ENCODE measurements at regions not wholly inside any gene's neighbourhood (a gene's known extent, or its start where the extent isn't known, plus 50 kb on each side); places are given as distances from the start of the nearest gene placed in this dataset.
"Not testable (repeated sequence)": the region's sequence is repeated elsewhere in the genome, so short reads cannot be mapped to it uniquely, and the experiment has no call there.

DNA sequence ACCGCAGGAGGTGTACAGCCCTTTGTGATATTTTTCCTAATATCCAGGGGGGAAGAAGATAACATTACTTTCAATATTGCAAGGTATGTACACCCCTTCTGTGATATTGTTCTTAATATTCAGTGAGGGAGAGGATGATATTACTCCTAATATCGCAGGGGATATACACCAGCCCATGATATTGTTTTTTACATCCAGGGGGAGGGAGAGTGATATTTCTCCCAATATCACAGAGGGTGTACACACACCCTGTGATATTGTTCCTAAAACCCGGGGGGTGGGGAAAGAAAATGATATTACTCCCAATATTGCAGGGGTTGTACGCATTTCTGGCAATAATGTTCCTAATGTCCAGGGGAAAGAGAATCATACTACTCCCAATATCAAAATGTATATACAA, 58.0 kb upstream of the SLC25A48 start:
- no peak for DNase-seq

DNA sequence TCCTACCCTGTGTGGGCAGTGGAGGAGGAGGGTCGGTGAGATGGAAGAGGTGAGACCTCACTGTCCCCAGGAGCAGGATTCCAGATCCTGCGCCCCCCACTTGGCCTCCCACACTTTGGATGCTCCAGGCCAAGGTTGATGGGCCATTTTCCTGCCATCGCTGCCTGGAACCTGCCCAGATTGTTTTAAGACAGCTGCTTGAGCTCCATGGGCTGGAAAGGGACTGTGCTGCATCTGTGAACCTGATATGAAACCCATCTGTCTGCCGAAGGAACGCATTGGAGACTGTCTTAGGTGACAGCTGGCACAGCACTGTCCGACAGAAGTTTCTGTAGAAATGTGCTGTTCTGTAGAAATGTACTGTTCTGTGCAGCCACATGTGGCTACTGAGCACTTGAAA, 72.7 kb upstream of the SLC25A48 start:
- DNase-seq, result no peak

DNA sequence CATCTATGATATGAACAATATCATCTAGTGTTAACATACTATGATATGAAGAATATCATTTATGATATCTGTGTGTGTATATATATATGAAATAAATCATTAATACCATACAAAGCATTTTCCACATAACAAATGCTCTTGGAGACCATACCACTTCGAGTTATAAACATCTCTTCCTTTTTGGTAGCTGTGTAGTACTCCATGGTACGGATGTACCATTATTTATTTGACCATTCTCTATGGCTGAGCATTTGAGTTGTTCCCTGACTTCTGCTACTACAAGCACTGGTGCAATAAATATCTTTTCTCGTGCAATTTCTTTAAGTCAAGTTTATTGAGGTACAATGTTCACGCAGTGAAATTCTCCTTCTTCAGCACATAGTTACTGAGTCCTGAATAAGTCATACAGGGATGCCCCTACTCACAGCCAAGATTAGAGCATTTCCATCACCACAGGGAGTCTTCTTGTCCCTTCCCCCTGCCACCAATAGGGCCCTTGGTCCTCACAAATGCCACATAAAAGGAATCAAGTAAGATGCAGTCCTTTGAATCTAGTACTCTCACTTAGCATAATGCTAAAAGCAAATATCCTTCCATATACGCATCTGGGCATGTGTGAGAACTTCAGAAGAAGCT, 75.2 kb upstream of the SLC25A48 start:
- no peak for DNase-seq

DNA sequence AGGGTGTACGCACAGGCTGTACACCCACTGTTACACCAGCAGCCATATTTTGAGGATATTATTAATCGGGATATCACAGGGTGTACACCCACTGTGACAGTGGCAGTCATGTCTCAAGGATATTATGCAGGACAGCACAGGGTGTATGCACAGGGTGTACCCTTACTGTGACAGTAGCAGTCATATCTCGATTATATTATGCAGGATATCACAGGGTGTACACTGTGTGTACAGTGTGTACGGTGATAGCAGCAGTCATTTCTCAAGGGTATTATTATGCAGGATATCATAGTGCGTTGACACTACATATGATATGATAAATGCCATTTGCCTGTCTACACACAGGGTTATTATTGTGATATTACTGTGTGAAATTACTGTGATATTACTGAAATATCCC, 80.5 kb upstream of the SLC25A48 start:
- no peak for DNase-seq

DNA sequence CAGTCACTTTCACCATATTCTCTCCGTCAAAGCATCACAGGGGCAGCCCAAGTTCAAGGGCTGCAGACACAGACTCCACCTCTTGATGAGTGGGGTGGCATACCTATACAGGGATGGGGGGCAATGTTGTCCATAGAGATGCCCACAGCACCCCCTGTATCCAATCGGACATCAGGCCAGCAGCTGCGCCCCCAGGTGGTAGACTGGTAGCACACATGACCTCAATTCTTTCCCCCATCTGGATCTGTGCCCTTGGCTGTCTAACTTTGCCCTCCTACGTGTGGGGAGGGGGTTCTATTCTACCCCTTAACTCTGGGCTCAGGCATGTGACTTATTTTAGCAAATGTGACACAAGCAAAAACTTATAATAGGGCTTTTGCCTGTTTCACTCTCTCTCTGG, 84.0 kb upstream of the SLC25A48 start:
- peak; percentile 12 for DNase-seq

DNA sequence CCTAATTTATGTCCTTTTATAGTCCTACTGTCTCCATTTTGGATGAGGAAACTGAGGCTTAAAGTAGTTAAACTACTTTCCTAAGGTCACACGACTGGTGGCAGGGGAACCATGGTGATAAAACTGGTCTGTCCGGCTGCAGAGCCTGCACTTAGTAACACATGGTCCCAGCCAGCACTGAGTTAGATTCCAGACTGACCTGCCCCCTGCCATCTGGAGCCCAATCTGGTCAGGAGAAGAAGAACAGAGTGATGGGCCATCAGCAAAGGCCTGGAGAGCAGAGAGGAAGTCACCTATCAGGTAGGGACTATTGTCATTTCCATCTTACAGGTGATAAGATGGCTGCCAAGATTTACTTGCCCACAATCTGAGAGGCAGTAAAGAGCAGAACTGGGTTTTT, 86.6 kb upstream of the SLC25A48 start:
- DNase-seq, result no peak

DNA sequence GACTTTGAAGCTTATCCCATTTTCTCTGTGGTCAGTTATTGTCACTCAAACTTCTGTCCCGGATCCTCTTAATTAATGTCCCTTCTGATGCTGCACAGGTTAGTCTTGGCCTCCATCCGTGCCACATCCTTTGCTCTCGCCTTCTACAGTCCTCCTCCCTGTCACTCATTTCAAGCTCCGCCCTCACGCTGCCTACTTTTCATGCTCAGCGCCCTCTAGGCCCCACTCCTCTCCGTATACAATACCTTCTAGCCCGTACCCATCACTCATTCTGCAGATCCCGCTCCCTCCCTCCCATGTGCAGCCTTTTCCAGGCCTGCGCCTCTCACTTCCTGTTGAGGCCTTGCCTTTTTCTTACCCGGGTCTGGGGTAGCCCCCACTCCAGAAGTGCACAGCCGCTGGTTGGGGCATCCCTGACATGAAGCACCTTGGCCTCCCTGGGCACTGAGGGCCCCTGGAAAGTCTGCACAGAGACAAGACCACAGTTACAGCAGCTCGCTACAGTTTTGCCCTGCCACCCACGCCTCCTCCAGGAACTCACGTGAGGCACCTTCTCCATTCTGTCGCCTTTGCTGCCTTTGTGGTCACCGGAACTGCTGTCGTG, 88.5 kb upstream of the SLC25A48 start:
- no peak for DNase-seq

DNA sequence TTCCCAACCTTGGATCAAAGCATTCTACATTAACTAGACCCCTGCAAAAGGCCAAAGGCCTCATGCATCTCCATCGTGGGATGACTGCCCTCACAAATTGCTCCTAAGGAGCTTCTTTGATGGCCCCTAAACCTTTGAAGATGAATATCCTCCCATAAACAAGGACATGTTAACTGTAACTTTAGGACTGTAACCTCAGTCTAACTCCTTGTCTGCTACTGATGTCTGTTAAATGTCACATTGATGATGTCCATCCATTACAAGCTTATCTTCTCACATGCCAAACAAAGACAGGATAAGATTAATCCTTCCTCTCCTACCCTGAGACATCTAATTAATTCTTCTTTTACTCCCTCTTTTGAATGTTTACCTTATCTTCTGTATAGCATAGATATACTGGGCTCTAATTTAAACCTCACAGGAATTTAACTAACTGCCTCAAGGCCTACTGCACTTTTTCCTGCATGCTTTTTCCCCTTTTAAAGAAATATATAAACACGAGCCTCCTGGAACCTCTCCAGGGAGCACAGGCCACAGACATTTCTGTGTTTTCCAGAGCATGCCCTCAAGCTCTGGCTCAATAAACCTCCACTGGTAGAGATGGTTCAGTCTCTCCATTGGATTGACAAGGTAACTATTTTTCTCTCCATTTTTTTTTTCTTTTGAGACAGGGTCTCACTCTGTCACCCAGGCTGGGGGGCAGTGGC, 90.6 kb upstream of the SLC25A48 start:
- DNase-seq, result no peak

DNA sequence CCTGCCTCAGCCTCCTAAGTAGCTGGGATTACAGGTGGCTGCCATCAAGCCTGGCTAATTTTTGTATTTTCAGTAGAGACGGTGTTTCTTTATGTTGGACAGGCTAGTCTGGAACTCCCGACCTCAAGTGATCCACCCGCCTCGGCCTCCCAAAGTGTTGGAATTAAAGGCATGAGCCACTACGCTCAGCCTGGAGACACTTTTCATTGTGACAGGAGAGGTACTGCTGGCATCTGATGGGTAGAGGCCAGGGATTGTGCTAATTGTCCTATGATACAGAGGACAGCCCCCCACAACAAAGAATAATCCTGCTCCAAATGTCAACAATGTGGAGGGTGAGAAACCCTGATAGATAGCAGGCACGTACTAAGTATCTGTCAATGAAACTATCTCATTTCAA, 91.3 kb upstream of the SLC25A48 start:
- DNase-seq, result no peak

DNA sequence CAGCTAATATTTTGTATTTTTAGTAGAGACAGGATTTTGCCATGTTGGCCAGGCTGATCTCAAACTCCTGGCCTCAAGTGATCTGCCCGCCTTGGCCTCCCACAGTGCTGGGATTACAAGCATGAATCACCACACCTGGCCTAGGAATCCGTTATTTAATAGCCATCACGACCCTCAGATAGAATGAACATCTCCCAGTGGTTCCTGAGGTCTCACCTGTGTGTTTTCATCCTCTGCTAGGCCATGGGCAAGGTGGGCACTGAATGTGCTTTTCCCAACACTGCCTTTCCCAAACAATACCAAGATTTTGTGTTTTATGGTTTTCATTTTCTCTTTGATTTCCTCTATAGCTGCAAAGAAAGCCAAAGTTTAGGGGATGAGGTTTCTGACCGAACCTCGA, 92.2 kb upstream of the SLC25A48 start:
- DNase-seq, result not testable (repeated sequence)

DNA sequence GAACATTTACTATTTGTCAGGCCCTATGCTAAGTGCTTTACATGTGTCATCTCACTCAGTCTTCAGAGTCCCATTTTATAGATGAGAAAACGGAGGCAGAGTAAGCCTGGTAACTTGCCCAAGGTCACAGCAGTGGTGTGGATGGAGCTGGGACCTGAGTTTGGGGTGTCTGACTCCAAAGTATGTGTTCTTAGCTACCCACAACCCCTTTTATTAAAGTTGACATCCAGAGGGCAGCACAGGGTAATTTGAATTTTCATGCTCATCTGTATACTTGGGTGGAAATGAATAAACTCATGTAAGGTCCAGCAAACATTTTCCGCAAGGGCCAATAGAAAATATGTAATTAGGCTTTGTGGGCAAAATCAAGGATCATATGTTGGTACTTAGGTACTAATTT, 93.4 kb upstream of the SLC25A48 start:
- peak; percentile 4 for DNase-seq

DNA sequence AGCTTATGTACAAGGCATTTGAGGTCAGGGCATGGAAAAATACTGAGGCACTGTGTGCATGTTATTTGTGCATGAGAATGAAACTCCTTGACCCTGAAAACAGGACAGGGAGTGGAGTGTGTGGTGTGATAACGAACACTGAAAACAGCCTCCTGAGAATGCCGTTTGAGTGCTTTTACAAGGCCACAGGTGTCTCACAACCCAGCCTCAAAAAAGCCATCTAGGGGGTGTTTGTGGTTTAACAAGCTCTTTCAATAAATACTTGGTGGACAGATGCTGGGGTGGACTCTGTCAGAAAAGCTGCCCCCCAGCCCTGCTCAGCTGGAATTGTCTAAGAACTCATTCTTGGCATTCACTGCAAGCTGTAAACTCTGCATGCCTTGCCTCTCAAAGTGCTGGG, 94.0 kb upstream of the SLC25A48 start:
- DNase-seq, result no peak

DNA sequence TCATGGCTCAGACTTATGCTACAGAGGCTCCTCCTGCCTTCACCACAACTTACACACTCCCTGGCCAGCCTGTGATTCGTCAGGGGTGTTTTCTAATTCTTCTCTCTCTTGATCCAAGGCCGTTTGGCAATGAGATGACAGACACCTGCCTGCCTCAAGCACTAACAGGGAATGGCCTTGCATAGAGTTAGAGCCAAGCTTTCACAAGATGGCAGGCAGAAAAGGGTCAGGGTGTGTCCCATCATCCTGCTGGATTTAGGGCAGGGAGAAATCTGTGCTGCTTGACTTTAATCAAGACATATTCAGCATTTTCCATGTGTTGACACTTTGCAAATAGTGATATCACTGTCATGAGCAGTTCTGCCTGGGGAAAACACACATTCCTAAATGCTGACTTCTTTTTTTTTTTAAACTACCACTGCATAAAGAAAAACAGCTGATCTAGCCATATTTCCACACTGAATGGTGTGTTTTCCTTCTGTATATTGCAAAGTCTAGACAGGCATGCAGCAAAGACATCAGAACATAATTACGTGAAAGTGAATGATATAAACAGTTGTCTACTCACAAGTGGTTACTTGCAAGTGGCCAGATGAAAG, 95.0 kb upstream of the SLC25A48 start:
- no peak for DNase-seq

DNA sequence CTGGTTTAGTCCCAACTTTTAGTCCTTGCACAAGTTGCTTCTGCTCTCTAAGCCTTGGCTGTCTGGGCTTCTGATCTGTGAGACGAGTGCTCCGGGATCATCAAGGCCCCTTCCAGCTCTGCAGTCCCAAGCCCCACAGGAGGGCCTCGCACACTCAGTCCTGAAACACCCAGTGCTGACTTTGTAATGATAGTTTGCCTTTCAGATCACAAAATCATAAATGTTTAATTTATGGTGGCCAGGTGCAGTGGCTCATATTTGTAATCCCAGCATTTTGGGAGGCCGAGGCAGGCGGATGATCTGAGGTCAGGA, 95.9 kb upstream of the SLC25A48 start:
- DNase-seq, result no peak

DNA sequence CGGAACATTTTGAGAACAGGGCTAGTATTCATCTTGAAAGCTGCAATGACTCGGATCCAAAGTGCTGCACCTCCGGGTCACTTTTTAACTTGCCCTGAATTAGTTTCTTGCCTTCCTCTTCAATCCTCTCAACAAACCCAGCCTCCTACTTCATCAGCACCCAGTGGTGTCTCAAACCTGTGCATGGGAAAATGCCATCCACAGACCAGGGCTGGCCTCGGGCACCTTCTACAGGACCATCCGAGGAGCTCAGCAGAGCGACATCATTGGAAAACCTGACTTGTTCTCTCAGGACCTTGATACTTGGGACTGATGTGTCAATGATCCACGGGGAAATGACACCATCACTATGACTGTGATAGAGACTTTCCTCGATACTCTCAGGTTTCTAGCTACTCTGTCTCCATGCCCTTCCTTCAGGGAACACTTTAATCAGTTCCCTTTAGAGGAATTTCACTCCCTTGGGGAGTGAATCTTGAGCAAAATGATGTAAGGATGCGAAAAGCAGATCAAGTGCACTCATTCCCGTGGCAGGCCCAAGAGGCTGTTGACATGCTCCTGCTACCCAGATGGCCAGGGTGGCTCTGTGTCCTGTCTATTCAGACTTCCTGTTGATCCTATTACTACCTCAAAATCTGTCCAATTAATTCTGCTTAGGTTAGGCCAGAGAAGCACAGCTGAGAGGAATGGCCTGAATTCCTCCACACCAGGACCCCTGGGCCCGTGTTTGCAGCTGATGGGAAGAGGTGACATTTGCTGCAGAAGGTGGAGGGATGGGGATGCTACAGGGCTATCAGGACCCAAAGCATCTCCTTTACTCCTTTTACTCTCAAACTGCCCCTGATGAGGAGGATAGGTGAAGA, 96.5 kb upstream of the SLC25A48 start:
- DNase-seq, result no peak

DNA sequence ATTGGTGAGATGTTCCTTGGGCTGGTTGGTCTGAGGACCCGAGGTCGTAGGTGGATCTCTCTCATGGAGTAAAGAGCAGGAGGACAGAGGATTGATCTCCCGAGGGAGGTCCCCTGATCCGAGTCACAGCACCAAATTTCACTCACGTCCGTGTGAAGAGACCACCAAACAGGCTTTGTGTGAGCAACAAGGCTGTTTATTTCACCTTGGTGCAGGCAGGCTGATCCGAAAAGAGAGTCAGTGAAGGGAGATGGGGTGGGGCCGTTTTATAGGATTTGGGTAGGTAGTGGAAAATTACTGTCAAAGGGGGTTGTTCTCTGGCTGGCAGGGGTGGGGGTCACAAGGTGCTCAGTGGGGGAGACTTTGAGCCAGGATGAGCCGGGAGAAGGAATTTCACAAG, 97.5 kb upstream of the SLC25A48 start:
- not testable (repeated sequence) for DNase-seq

DNA sequence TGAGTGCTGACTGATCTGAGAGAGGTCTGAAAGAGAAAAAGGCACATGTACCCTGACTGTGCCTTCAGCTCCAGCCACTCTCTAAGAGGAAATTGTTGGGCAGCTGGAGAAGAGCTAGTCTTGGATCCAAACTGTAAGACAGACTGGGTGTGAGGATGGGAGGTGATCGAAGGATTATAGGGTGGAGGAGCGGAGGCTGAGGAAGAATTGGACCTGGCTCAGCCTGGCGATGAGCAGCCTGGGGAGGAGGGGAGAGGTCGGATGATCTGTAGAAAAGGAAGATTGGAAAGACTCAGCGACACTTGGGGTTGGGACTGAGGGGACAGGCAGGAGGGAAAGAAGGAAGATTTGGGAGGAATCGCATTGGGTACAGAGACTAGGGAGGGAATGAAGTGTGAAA, 98.6 kb upstream of the SLC25A48 start:
- DNase-seq, result no peak

DNA sequence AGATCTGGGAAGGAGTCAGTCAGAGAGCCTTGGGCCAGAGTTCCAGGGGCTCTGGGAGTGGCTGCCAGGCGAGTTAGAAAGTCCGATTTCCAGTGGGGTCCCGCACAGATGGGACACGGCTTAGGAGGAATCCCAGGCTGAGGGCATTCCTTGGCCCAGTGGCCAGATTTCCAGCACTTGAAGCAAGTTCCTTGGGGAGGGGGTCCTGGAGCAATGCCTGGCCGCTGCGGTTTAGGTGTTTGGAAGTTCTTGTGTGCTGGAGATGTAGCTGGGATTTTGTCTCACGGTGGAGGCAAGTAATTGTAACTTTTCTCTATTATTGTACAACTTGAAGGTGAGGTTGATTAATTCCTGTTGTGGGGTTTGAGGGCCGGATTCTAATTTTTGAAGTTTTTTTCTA, 99.5 kb upstream of the SLC25A48 start:
- not testable (repeated sequence) for DNase-seq

DNA sequence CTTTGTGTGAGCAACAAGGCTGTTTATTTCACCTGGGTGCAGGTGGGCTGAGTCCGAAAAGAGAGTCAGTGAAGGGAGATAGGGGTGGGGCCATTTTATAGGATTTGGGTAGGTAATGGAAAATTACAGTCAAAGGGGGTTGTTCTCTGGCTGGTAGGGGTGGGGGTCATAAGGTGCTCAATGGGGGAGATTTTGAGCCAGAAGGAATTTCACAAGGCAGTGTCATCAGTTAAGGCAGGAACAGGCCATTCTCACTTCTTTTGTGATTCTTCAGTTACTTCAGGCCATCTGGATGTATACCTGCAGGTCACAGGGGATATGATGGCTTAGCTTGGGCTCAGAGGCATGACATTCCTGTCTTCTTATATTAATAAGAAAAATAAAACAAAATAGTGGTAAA, 103.4 kb upstream of the SLC25A48 start:
- not testable (repeated sequence) for DNase-seq

DNA sequence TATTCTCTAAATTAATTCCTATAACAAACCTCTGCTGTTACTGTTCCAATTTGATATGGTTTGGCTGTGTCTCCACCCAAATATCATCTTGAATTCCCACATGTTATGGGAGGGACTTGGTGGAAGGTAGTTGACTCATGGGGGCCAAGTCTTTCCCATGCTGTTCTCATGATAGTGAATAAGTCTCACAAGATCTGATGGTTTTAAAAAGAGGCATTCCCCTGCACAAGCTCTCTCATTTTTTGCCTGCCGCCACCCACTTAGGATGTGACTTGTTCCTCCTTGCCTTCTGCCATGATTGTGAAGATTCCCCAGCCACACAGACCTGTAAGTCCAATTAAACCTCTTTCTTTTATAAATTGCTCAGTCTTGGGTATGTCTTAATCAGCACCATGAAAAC, 104.3 kb upstream of the SLC25A48 start:
- peak; percentile 23 for DNase-seq

DNA sequence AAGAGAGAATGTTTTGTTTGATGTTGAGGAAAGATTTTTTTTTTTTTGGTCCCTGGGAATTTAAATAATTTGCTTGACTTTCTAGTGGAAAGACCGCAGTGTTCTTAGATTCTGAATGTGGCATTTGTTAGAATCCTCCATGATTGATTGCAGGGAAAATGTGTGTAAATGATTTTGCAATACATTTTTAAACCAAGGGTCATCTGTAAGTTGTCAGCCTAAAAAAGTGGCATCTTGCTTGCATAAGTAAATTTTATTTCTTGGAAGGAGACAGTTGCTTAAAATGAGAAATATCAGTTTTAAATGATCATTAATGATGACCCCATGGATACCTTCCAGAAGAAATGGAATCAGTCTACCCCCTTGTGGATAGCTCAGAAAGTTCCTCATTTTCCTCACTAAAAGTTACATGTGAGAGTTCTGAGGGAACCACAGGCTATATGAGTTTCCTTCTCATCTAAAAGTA, 105.1 kb upstream of the SLC25A48 start:
- DNase-seq, result no peak

DNA sequence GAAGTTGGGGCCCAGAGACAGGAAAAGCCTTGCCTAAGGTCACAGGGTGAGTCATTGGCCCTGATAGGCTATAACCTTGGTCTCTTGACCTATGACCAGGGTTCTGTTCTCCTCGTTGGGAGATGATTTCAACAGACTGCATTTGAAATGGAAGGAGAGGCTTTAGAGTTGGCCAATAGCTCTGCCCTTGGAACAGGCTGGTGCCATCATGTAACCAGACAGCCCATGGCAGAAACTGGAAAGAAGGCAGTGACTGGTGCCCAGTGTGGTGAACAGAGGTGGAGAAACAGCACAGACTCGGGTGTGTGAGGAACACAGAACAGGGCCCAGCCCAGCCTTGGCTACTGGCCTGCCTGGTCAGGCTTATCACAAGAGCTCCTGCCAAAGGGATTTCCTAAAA, 109.8 kb upstream of the SLC25A48 start:
- no peak for DNase-seq

DNA sequence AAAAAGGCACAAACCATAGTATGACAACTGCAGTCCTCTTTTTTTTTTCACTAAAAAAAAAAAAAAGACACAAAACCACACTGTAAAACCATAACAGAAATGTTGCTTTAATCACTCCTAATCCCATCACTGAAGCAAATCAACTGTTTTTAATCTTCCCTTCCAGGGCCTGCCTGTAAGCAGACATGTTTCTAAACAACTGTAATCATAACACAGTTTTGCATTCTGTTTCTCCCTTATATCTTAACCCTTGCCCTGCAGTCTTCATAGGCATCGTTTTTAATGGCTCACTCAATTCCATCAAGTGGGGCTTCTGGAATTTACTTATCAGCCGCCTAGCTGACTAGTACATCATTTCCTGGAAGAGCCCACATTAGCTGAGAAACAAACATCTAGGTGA, 111.0 kb upstream of the SLC25A48 start:
- no peak for DNase-seq
